IgD-negative memory B cell (primary cell): ENCODE measurements at regions not wholly inside any gene's neighbourhood (a gene's known extent, or its start where the extent isn't known, plus 50 kb on each side); places are given as distances from the start of the nearest gene placed in this dataset.

Experiments used
- H3K27ac Mint-ChIP-seq, 3 donors: one replicate each; pipeline ENCODE4 v1.8.0; 2020 to 2022; ENCODE audit warnings: mild to moderate bottlenecking in 3 of 3, mixed read lengths in 3 of 3, moderate library complexity in 1 of 3
- H3K27me3 Mint-ChIP-seq: one replicate; pipeline ENCODE4 v1.8.0; 2021; ENCODE audit warnings: mixed read lengths
- H3K36me3 Mint-ChIP-seq: one replicate; pipeline ENCODE4 v1.8.0; 2020; ENCODE audit warnings: mild to moderate bottlenecking, mixed read lengths
- H3K4me1 Mint-ChIP-seq, 3 donors: one replicate each; pipeline ENCODE4 v1.8.0; 2020 to 2022; ENCODE audit warnings: mixed read lengths in 3 of 3, mild to moderate bottlenecking in 1 of 3
- H3K4me3 Mint-ChIP-seq, 4 donors: one replicate each; pipeline ENCODE4 v1.8.0; 2020 to 2022; ENCODE audit warnings: mild to moderate bottlenecking in 4 of 4, mixed read lengths in 4 of 4, moderate library complexity in 3 of 4
- H3K9me3 Mint-ChIP-seq, 3 donors: one replicate each; pipeline ENCODE4 v1.8.0; 2020 to 2021; ENCODE audit warnings: mixed read lengths in 3 of 3, mild to moderate bottlenecking in 1 of 3

GRCh38 chr6:169041078-169041477 lies 212.6 kb downstream of the THBS2 start:
- no peaks in the 10 kb centered on the region for H3K27me3 Mint-ChIP-seq
- no peak overlapping the region for H3K27ac Mint-ChIP-seq
- H3K9me3 Mint-ChIP-seq = peaks cover 0 to 13% (median 3%) of the 10 kb centered on the region in 3 donors
- no peaks in the 10 kb centered on the region for H3K36me3 Mint-ChIP-seq
- H3K4me1 Mint-ChIP-seq = no peaks in the 10 kb centered on the region
- no peak overlapping the region for H3K4me3 Mint-ChIP-seq

DNA sequence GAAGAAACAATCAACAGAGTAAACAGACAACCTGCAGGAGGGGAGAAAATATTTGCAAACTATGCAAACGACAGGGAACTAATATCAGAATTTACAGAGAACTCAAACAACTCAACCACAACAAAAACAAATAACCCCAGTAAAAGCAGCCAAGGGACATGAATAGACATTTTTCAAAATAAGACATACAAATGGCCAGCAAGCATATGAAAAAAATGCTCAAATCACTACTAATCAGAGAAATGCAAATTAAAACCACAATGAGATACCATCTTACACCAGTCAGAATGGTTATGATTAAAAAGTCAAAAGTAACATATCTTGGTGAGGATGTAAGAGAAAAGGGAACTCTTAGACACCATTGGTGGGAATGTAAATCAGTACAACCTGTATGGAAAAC lies 215.0 kb downstream of the THBS2 start:
- Mint-ChIP-seq H3K9me3 (peaks cover 0 to 13% (median 3%) of the 10 kb centered on the region in 3 donors), H3K27ac (no peak overlapping the region), H3K27me3 (no peaks in the 10 kb centered on the region), H3K36me3 (no peaks in the 10 kb centered on the region), H3K4me3 (no peak overlapping the region), H3K4me1 (no peaks in the 10 kb centered on the region)

GRCh38 chr6:169035385-169036240 lies 218.0 kb downstream of the THBS2 start:
- Mint-ChIP-seq H3K27ac (no peak overlapping the region), H3K9me3 (peaks cover 1 to 13% (median 3%) of the 10 kb centered on the region in 3 donors), H3K27me3 (no peaks in the 10 kb centered on the region)

DNA sequence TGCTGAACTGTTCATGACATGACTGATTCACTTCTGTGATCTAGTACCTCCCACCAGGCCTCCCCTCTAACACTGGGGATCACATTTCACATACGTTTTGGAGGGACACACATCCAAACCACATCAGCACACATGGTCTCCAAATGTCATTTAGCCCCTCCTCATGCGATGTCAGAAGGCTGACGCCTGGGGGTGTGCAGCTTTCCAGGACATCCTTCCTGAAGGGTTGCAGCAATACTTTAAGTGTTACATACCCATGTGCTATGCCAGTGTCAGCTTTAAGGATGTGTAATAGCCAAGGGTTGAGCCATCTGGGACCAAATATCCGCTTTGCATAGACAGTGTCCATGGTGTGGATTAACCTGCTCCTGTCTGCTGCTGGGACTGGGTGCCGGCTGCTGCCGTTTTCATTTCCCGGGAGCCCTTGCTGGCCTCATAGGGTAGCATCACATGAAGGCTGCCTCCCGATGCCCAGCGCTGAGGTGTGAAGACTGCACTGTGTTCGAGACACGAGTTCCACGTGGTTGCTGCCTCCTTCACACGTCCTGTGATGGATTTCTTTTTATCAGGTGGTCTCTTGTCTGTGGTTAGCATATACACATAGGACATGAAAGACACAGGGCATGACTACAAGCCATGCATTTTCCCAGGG lies 219.0 kb downstream of the THBS2 start:
- Mint-ChIP-seq H3K27me3 (no peaks in the 10 kb centered on the region), H3K4me3 (no peak overlapping the region), H3K9me3 (peaks cover 1 to 13% (median 3%) of the 10 kb centered on the region in 3 donors), H3K36me3 (no peaks in the 10 kb centered on the region), H3K4me1 (no peaks in the 10 kb centered on the region), H3K27ac (no peak overlapping the region)

More at GRCh38 chr6:169035385-169036240, 218.0 kb downstream of the THBS2 start:
- Mint-ChIP-seq H3K4me3 (no peak overlapping the region), H3K4me1 (no peaks in the 10 kb centered on the region), H3K36me3 (no peaks in the 10 kb centered on the region)

- Mint-ChIP-seq H3K4me3 (no peak overlapping the region), H3K36me3 (no peaks in the 10 kb centered on the region), H3K4me1 (no peaks in the 10 kb centered on the region), H3K9me3 (peaks cover 0 to 1% (median 0%) of the 10 kb centered on the region in 3 donors), H3K27me3 (no peaks in the 10 kb centered on the region), H3K27ac (no peak overlapping the region)
Observed at GRCh38 chr6:169029861-169030260, 223.8 kb downstream of the THBS2 start.

DNA sequence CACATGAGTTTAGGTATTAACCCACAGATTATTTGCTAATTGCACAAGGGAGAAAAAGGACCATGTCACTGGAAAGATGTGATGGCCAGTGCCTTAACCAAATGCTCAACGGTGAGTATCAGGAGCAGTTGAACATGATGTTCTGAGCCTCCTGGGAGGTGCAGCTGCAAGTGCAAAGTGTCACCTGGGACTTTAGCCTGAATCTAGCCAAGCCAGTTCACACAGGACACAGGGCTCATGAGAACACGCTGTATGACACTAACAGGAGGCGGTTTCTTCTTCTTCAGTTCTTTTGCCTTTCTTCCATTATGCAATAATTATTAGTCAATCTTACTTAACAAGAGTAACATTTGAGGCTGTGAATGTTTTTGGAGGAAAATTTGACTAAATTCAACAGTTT lies 225.3 kb downstream of the THBS2 start:
- H3K4me3 Mint-ChIP-seq = no peak overlapping the region
- H3K27ac Mint-ChIP-seq = no peak overlapping the region
- no peaks in the 10 kb centered on the region for H3K4me1 Mint-ChIP-seq
- H3K36me3 Mint-ChIP-seq = no peaks in the 10 kb centered on the region
- H3K27me3 Mint-ChIP-seq = no peaks in the 10 kb centered on the region
- H3K9me3 Mint-ChIP-seq = peaks cover 0 to 1% (median 1%) of the 10 kb centered on the region in 3 donors

DNA sequence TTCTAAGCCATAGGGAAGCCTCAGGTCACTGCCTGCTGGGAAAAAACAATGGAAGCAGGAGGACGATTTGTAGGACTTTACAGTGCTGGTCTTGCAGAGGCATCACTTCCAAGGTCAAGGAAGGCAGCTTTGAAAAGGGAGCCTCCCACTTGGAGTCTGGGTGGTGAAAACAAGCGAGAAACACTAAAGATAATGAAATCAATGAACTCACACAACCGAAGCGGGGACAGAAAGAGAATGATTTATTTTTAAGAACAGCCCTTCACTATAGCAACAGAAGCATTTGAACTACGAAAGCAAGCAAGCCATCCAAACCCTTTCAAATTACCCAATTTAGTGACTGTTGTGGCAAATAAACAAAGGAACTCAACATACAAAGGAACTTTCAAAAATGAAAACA lies 227.5 kb downstream of the THBS2 start:
- H3K27ac Mint-ChIP-seq = no peak overlapping the region

DNA sequence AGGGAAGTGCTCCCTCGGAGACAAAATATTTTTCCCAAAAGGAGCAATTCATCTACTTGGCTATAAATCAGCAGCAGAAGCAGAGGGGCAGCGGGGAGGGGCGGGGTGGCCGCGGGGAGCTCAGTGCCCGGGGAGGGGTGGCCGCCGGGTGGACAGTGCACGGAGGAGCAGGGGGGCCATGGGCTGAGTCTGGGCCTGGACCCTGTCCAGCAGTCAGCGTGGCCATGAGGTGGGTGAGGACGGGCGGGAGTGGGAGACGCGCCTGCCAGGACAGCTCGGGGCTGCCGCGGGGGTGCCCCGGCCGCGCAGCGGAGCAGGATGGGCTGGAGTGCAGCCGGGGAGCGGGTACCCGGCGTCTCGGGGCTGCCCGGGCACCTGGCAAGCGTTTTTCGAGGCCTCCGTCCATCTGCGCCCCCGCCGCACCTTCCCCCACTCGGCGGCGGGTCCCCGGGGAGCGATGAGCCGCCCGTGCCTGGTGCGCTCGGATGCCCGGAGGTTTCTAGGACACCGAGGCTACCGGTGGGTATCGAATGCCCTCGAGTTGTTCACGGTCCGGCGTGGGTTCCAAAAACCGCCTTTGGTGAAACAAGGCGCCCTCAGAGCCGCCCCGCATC lies 229.5 kb downstream of the THBS2 start:
- no peaks in the 10 kb centered on the region for H3K4me1 Mint-ChIP-seq
- H3K9me3 Mint-ChIP-seq = peaks cover 0 to 6% (median 0%) of the 10 kb centered on the region in 3 donors
- H3K36me3 Mint-ChIP-seq = no peaks in the 10 kb centered on the region
- peaks cover 2% of the 10 kb centered on the region for H3K27me3 Mint-ChIP-seq
- H3K4me3 Mint-ChIP-seq = no peak overlapping the region
- no peak overlapping the region for H3K27ac Mint-ChIP-seq

More for the DNA sequence above, 227.5 kb downstream of the THBS2 start:
- Mint-ChIP-seq H3K4me3 (no peak overlapping the region), H3K9me3 (peaks cover 0 to 4% (median 0%) of the 10 kb centered on the region in 3 donors), H3K4me1 (no peaks in the 10 kb centered on the region), H3K36me3 (no peaks in the 10 kb centered on the region), H3K27me3 (no peaks in the 10 kb centered on the region)

GRCh38 chr6:169023161-169023874 lies 230.3 kb downstream of the THBS2 start:
- Mint-ChIP-seq H3K9me3 (peaks cover 0 to 6% (median 0%) of the 10 kb centered on the region in 3 donors), H3K36me3 (no peaks in the 10 kb centered on the region), H3K27me3 (peaks cover 2% of the 10 kb centered on the region), H3K4me1 (no peaks in the 10 kb centered on the region), H3K27ac (no peak overlapping the region), H3K4me3 (no peak overlapping the region)

DNA sequence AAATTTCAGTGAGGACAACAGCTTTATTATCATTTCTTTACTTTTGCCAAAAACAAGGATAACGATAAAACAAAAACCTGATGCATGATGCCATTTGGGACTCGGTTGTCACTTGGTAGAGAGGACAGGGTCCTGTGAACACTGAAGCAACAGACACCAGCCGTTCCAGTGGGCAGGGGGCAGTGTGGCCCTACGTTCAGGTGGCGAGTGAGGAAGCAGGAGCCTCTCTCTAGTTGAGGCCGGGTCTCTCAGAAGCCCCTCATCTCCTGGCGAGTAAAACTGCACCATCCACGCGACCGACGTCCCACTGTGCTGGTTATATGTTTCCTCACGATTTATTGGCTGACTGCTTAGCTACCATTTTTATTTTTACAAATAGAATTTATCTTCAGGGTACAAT lies 231.6 kb downstream of the THBS2 start:
- Mint-ChIP-seq H3K36me3 (no peaks in the 10 kb centered on the region), H3K4me1 (no peaks in the 10 kb centered on the region), H3K4me3 (no peak overlapping the region), H3K9me3 (peaks cover 2 to 10% (median 7%) of the 10 kb centered on the region in 3 donors), H3K27ac (no peak overlapping the region), H3K27me3 (peaks cover 2% of the 10 kb centered on the region)

DNA sequence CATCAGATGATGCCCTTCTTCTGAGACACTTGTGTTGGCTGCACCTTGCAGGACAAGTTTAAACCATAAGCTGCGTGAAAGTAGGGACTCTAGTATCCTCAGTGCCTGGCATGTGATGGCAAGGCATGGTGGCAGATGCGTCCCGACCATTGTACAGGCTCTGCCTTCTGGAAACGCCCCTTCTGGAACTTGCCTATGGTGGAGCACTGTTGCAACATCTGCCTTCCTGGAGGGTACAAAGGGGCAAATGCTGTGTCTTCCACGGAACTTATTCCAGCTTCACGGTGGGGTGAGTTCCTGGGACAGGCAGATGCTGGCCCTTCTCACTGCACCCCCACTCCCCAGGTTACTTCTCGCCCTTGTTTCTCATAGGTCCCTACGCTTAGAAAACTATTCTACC lies 232.8 kb downstream of the THBS2 start:
- H3K36me3 Mint-ChIP-seq = no peaks in the 10 kb centered on the region
- peaks cover 2% of the 10 kb centered on the region for H3K27me3 Mint-ChIP-seq
- H3K9me3 Mint-ChIP-seq = peaks cover 2 to 15% (median 11%) of the 10 kb centered on the region in 3 donors
- H3K4me3 Mint-ChIP-seq = no peak overlapping the region
- no peaks in the 10 kb centered on the region for H3K4me1 Mint-ChIP-seq
- no peak overlapping the region for H3K27ac Mint-ChIP-seq

- Mint-ChIP-seq H3K4me3 (no peak overlapping the region), H3K9me3 (peaks cover 2 to 18% (median 11%) of the 10 kb centered on the region in 3 donors), H3K36me3 (no peaks in the 10 kb centered on the region), H3K4me1 (no peaks in the 10 kb centered on the region), H3K27me3 (peaks cover 2% of the 10 kb centered on the region), H3K27ac (no peak overlapping the region)
Observed at GRCh38 chr6:169019727-169020491, 233.7 kb downstream of the THBS2 start.

GRCh38 chr6:169019111-169019510 lies 234.5 kb downstream of the THBS2 start:
- H3K27ac Mint-ChIP-seq = no peak overlapping the region
- peaks cover 2 to 18% (median 11%) of the 10 kb centered on the region in 3 donors for H3K9me3 Mint-ChIP-seq
- no peaks in the 10 kb centered on the region for H3K4me1 Mint-ChIP-seq
- H3K27me3 Mint-ChIP-seq = peaks cover 2% of the 10 kb centered on the region
- H3K4me3 Mint-ChIP-seq = no peak overlapping the region
- no peaks in the 10 kb centered on the region for H3K36me3 Mint-ChIP-seq

DNA sequence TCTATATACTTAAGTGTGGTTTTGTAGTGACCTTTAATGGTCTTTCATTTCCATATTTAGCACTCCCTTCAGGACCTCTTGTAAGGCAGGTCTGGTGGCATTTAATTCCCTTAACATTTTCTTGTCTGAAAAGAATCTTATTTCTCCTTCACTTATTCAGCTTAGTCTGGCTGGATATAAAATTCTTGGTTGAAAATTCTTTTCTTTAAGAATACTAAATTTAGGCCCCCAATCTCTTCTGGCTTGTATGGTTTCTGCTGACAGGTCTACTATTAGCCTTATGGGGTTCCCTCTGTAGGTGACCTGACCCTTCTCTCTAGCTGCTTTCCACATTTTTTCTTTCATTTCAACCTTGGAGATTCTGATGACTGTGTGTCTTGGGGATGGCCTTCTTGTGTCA lies 236.9 kb downstream of the THBS2 start:
- H3K4me1 Mint-ChIP-seq = no peaks in the 10 kb centered on the region
- peaks cover 2% of the 10 kb centered on the region for H3K27me3 Mint-ChIP-seq
- no peaks in the 10 kb centered on the region for H3K36me3 Mint-ChIP-seq

More for the DNA sequence above, 236.9 kb downstream of the THBS2 start:
- Mint-ChIP-seq H3K4me3 (no peak overlapping the region), H3K27ac (no peak overlapping the region), H3K9me3 (peaks cover 2 to 22% (median 11%) of the 10 kb centered on the region in 3 donors)
